ENCODE measurements at regions not wholly inside any gene's neighbourhood (a gene's known extent, or its start where the extent isn't known, plus 50 kb on each side); places are given as distances from the start of the nearest gene placed in this dataset.

- H3K9me2 ChIP-seq (ENCODE audit: insufficient read depth) = no peaks in the 10 kb centered on the region
- intact Hi-C loops (cut with micrococcal nuclease) = no loop called here
- CTCF ChIA-PET = no interaction called here
- POLR2A ChIA-PET = no interaction called here
- H3K9ac ChIP-seq (ENCODE audit: low read length) = no peak overlapping the region
- H3K27me3 ChIP-seq (ENCODE audit: insufficient read depth, low read length) = no peaks in the 10 kb centered on the region
- no peak overlapping the region for H3K4me2 ChIP-seq (ENCODE audit: low read length)
- H3K4me3 ChIP-seq (replicated peaks in 1 of 2; ENCODE audit: low read depth in 1 of 2, low read length in 2 of 2) = no peak overlapping the region
- ATAC-seq (no peak), DNase-seq (ENCODE audit: low read depth, low spot score) (no peak)
- RAD21 ChIA-PET (ENCODE audit: low non-redundant PET in 1 of 2, low total read pairs in 2 of 2, uncharacterized antibody in 2 of 2, unreplicated experiment in 2 of 2) = no interaction called here
- TF ChIP-seq CTCF (IDR thresholded peaks at IDR 0.05 in 2 of 3, conservative IDR thresholded peaks at IDR 0.05 in 1 of 3; ENCODE audit: borderline replicate concordance in 1 of 3, insufficient read depth in 1 of 3, low read depth in 2 of 3, low read length in 2 of 3) (no peak), SRF (IDR thresholded peaks at IDR 0.05; ENCODE audit: low read depth) (no peak), JUND (IDR thresholded peaks at IDR 0.05) (no peak)
- H3K4me1 ChIP-seq (ENCODE audit: control insufficient read depth in 1 of 2, insufficient read depth in 2 of 2, low read length in 2 of 2) = peaks cover 0 to 4% of the 10 kb centered on the region in 2 experiments; a peak in 2 of 4 replicates
- no TSS peak for BruUV-seq (replicated peaks)
- no peaks in the 10 kb centered on the region for H3K79me2 ChIP-seq (ENCODE audit: insufficient read depth, low read length)
- H2AFZ ChIP-seq (ENCODE audit: low read depth, low read length, poor library complexity, severe bottlenecking) = no peak overlapping the region
- H3K9me3 ChIP-seq (ENCODE audit: control insufficient read depth in 1 of 2, insufficient read depth in 1 of 2, low read depth in 1 of 2, low read length in 2 of 2) = no peaks in the 10 kb centered on the region
- no peaks in the 10 kb centered on the region for H3K36me3 ChIP-seq (ENCODE audit: control insufficient read depth in 1 of 2, insufficient read depth in 2 of 2, low read length in 2 of 2)
- no peak overlapping the region for H3K27ac ChIP-seq (ENCODE audit: low read depth, low read length)
- no peaks in the 10 kb centered on the region for H4K20me1 ChIP-seq (ENCODE audit: insufficient read depth)
These were observed 153.7 kb upstream of the GADL1 start for GRCh38 chr3:31048143-31048542.

GRCh38 chr3:31050296-31050695 lies 155.8 kb upstream of the GADL1 start:
- H3K9ac ChIP-seq (ENCODE audit: low read length) = no peak overlapping the region
- no peaks in the 10 kb centered on the region for H3K9me3 ChIP-seq (ENCODE audit: control insufficient read depth in 1 of 2, insufficient read depth in 1 of 2, low read depth in 1 of 2, low read length in 2 of 2)
- intact Hi-C loops (cut with micrococcal nuclease) = no loop called here
- ChIA-PET RAD21 (ENCODE audit: low non-redundant PET in 1 of 2, low total read pairs in 2 of 2, uncharacterized antibody in 2 of 2, unreplicated experiment in 2 of 2) (no interaction called here), POLR2A (no interaction called here), CTCF (no interaction called here)
- ATAC-seq (no peak), DNase-seq (ENCODE audit: low read depth, low spot score) (no peak)
- H3K36me3 ChIP-seq (ENCODE audit: control insufficient read depth in 1 of 2, insufficient read depth in 2 of 2, low read length in 2 of 2) = no peaks in the 10 kb centered on the region
- no TSS peak for BruUV-seq (replicated peaks)
- no peak overlapping the region for H3K27ac ChIP-seq (ENCODE audit: low read depth, low read length)
- H3K27me3 ChIP-seq (ENCODE audit: insufficient read depth, low read length) = no peaks in the 10 kb centered on the region
- H2AFZ ChIP-seq (ENCODE audit: low read depth, low read length, poor library complexity, severe bottlenecking) = no peak overlapping the region
- H3K4me3 ChIP-seq (replicated peaks in 1 of 2; ENCODE audit: low read depth in 1 of 2, low read length in 2 of 2) = no peak overlapping the region
- H3K9me2 ChIP-seq (ENCODE audit: insufficient read depth) = no peaks in the 10 kb centered on the region
- H3K4me1 ChIP-seq (ENCODE audit: control insufficient read depth in 1 of 2, insufficient read depth in 2 of 2, low read length in 2 of 2) = no peaks in the 10 kb centered on the region
- no peak overlapping the region for H3K4me2 ChIP-seq (ENCODE audit: low read length)
- no peaks in the 10 kb centered on the region for H3K79me2 ChIP-seq (ENCODE audit: insufficient read depth, low read length)
- no peaks in the 10 kb centered on the region for H4K20me1 ChIP-seq (ENCODE audit: insufficient read depth)
- TF ChIP-seq CBX3 (IDR thresholded peaks at IDR 0.05; ENCODE audit: low read depth) = no peak
- TF ChIP-seq MAX (IDR thresholded peaks at IDR 0.05) = no peak
- TF ChIP-seq, protein P1, sequence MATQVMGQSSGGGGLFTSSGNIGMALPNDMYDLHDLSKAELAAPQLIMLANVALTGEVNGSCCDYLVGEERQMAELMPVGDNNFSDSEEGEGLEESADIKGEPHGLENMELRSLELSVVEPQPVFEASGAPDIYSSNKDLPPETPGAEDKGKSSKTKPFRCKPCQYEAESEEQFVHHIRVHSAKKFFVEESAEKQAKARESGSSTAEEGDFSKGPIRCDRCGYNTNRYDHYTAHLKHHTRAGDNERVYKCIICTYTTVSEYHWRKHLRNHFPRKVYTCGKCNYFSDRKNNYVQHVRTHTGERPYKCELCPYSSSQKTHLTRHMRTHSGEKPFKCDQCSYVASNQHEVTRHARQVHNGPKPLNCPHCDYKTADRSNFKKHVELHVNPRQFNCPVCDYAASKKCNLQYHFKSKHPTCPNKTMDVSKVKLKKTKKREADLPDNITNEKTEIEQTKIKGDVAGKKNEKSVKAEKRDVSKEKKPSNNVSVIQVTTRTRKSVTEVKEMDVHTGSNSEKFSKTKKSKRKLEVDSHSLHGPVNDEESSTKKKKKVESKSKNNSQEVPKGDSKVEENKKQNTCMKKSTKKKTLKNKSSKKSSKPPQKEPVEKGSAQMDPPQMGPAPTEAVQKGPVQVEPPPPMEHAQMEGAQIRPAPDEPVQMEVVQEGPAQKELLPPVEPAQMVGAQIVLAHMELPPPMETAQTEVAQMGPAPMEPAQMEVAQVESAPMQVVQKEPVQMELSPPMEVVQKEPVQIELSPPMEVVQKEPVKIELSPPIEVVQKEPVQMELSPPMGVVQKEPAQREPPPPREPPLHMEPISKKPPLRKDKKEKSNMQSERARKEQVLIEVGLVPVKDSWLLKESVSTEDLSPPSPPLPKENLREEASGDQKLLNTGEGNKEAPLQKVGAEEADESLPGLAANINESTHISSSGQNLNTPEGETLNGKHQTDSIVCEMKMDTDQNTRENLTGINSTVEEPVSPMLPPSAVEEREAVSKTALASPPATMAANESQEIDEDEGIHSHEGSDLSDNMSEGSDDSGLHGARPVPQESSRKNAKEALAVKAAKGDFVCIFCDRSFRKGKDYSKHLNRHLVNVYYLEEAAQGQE (IDR thresholded peaks at IDR 0.05; ENCODE audit: low read depth) = no peak
- TF ChIP-seq EZH2 (IDR thresholded peaks at IDR 0.05) = no peak

All from HCT116 (cell line).